HCT116 (cell line): ENCODE measurements at regions not wholly inside any gene's neighbourhood (a gene's known extent, or its start where the extent isn't known, plus 50 kb on each side); places are given as distances from the start of the nearest gene placed in this dataset.

ENCODE experiments used
- CTCF ChIP-seq, 3 experiments: fragments of 200-600 bp in 1 of 3; sonication (generic) in 1 of 3; IDR thresholded peaks in 2 of 3; conservative IDR thresholded peaks in 1 of 3; 2 replicates each; pipeline ENCODE4 v1.5.1; 2012 to 2017; ENCODE audit warnings: low read depth in 2 of 3, low read length in 2 of 3, antibody characterized with exemption in 1 of 3, borderline replicate concordance in 1 of 3, control low read depth in 1 of 3, mild to moderate bottlenecking in 1 of 3, mixed read lengths in 1 of 3, mixed run types in 1 of 3, moderate library complexity in 1 of 3; ENCODE audit not compliant: insufficient read depth in 1 of 3
- POLR2A ChIP-seq: IDR thresholded peaks from 2 replicates; pipeline ENCODE4 v1.7.0; 2011; ENCODE audit warnings: borderline replicate concordance; ENCODE audit not compliant: insufficient read depth, insufficient read length; ENCODE audit errors: extremely low read depth
- POLR2AphosphoS5 ChIP-seq: IDR thresholded peaks from 2 replicates; pipeline ENCODE4 v1.6.1; 2011; ENCODE audit warnings: mild to moderate bottlenecking, low read depth, low read length, moderate library complexity
- RAD21 ChIP-seq: IDR thresholded peaks from 2 replicates; pipeline ENCODE4 v1.6.1; 2012; ENCODE audit warnings: low read depth, mild to moderate bottlenecking
- YY1 ChIP-seq: IDR thresholded peaks from 2 replicates; pipeline ENCODE4 v1.6.1; 2011; ENCODE audit warnings: low read length, low read depth, moderate library complexity, mild to moderate bottlenecking; ENCODE audit not compliant: insufficient replicate concordance; ENCODE audit errors: extremely low read depth
- ZNF274 ChIP-seq: fragments of 200-500 bp; sonication (Bioruptor generic); IDR thresholded peaks from 2 replicates; pipeline ENCODE4 v1.6.1; 2014; ENCODE audit warnings: mild to moderate bottlenecking, low read depth, low read length, inconsistent platforms

GRCh38 chr1:87510540-87510939, 181.9 kb downstream of the LMO4 start:
- TF ChIP-seq POLR2A = no peak
- TF ChIP-seq CTCF (IDR thresholded peaks at IDR 0.05 in 2 of 3, conservative IDR thresholded peaks at IDR 0.05 in 1 of 3; ENCODE audit: borderline replicate concordance in 1 of 3, insufficient read depth in 1 of 3, low read depth in 2 of 3, low read length in 2 of 3) = no peak
- no peak for TF ChIP-seq ZNF274
- TF ChIP-seq POLR2AphosphoS5 = no peak
- no peak for TF ChIP-seq YY1
- TF ChIP-seq RAD21 = no peak
